HL-60 (cell line): ENCODE measurements at regions not wholly inside any gene's neighbourhood (a gene's known extent, or its start where the extent isn't known, plus 50 kb on each side); places are given as distances from the start of the nearest gene placed in this dataset.

ENCODE experiments used
- GABPA ChIP-seq: IDR thresholded peaks from 2 replicates; pipeline ENCODE4 v1.6.1; 2012; ENCODE audit warnings: low read depth
- POLR2AphosphoS5 ChIP-seq: IDR thresholded peaks from 2 replicates; pipeline ENCODE4 v1.6.1; 2012; ENCODE audit warnings: low read depth
- SPI1 ChIP-seq: IDR thresholded peaks from 2 replicates; pipeline ENCODE4 v1.6.1; 2012; ENCODE audit warnings: low read depth, mild to moderate bottlenecking, borderline replicate concordance
- TF ChIP-seq, protein P1 (sequence below): IDR thresholded peaks from one replicate; pipeline ENCODE4 v1.5.1; 2011; ENCODE audit warnings: low read length, control low read depth, inconsistent platforms; ENCODE audit not compliant: insufficient read depth

DNA sequence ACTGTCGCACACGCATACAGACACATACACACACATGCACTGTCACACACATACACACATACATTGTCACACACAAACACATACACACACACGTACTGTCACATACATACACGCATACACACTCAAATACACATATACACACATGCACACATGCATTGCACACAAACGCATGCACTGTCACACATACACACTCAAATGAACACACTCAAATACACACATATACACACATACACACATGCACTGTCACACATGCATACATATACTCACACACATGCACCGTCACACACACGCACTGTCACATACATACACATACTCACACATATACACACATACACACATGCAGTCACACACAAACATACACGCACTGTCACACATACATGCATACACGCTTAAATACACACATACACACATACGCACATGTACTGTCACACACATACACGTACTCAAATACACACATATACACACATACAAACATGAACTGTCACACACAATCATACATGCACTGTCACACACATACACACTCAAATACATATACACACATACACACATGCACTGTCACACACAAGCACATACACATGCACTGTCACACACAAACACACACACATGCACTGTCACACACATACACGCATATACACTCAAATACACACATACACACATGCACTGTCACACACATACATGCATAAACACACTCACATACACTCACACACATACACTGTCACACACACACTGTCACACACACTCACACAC is 548.6 kb upstream of the BTBD3 start:
- TF ChIP-seq, protein P1, sequence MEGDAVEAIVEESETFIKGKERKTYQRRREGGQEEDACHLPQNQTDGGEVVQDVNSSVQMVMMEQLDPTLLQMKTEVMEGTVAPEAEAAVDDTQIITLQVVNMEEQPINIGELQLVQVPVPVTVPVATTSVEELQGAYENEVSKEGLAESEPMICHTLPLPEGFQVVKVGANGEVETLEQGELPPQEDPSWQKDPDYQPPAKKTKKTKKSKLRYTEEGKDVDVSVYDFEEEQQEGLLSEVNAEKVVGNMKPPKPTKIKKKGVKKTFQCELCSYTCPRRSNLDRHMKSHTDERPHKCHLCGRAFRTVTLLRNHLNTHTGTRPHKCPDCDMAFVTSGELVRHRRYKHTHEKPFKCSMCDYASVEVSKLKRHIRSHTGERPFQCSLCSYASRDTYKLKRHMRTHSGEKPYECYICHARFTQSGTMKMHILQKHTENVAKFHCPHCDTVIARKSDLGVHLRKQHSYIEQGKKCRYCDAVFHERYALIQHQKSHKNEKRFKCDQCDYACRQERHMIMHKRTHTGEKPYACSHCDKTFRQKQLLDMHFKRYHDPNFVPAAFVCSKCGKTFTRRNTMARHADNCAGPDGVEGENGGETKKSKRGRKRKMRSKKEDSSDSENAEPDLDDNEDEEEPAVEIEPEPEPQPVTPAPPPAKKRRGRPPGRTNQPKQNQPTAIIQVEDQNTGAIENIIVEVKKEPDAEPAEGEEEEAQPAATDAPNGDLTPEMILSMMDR = no peak
- TF ChIP-seq POLR2AphosphoS5 = no peak
- TF ChIP-seq GABPA = no peak
- no peak for TF ChIP-seq SPI1
